ENCODE measurements at regions not wholly inside any gene's neighbourhood (a gene's known extent, or its start where the extent isn't known, plus 50 kb on each side); places are given as distances from the start of the nearest gene placed in this dataset.

DNA sequence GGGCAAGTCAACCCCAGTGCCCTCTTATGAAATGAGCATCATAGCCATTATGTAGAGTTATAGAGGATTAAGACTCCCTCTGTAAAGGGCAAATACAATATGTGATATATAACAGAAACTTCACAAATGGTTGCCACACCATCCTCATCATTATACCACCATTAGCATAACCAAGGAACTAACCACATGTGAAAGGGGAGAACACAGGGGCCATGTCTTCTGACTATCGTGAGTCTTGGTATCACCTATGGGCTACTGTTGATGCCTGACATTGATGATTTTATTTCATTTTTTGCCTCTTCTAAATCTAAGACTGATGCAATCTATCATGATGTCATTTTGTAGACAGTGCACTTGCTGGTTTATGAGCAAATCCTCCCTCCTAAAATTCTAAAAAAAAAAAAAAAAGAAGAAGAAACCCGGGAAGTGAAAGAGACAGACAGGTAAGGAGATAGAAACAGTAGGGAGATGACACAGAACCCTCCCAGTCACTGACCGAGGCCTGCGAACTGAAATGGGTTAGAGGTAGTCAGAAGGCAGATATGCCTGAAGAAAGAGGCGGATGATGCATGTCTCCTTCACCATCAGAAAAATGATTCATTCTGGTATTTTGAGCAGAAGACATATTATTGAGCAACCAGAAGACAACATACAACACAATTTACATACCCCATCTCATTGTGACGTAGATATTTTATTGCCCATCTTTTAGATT lies 266.0 kb downstream of the DMAC1 start (continued):
- TF ChIP-seq POLR2AphosphoS5 (IDR thresholded peaks at IDR 0.05; ENCODE audit: low read depth, low read length), result peak; percentile 46; the same call in 1 of the 2 replicates
- no peak for TF ChIP-seq CBX5 (IDR thresholded peaks at IDR 0.05; ENCODE audit: low read depth, low read length)
- no peak for TF ChIP-seq POU5F1 (IDR thresholded peaks at IDR 0.05; ENCODE audit: low read depth, low read length)
- TF ChIP-seq ASH2L (IDR thresholded peaks at IDR 0.05; ENCODE audit: low read length), result no peak
- TF ChIP-seq MAFK (IDR thresholded peaks at IDR 0.05; ENCODE audit: low read depth, low read length), result no peak
- TF ChIP-seq JUND (IDR thresholded peaks at IDR 0.05; ENCODE audit: low read length), result no peak
- TF ChIP-seq TBP (IDR thresholded peaks at IDR 0.05; ENCODE audit: low read depth, low read length), result 0 out of 2 replicates have a peak, but pooled peaks have one; percentile 36
- TF ChIP-seq, protein P1, sequence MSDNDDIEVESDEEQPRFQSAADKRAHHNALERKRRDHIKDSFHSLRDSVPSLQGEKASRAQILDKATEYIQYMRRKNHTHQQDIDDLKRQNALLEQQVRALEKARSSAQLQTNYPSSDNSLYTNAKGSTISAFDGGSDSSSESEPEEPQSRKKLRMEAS (IDR thresholded peaks at IDR 0.05), result no peak
- TF ChIP-seq, protein P2, sequence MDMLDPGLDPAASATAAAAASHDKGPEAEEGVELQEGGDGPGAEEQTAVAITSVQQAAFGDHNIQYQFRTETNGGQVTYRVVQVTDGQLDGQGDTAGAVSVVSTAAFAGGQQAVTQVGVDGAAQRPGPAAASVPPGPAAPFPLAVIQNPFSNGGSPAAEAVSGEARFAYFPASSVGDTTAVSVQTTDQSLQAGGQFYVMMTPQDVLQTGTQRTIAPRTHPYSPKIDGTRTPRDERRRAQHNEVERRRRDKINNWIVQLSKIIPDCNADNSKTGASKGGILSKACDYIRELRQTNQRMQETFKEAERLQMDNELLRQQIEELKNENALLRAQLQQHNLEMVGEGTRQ (IDR thresholded peaks at IDR 0.05; ENCODE audit: low read length), result no peak
- no peak for TF ChIP-seq FOSL1 (IDR thresholded peaks at IDR 0.05; ENCODE audit: insufficient read depth, low read depth, low read length)
- TF ChIP-seq RBBP5 (IDR thresholded peaks at IDR 0.05; ENCODE audit: borderline replicate concordance, low read depth, low read length), result no peak
- no peak for TF ChIP-seq KDM4A (IDR thresholded peaks at IDR 0.05; ENCODE audit: low read depth, low read length, severe bottlenecking)

All from H1 (cell line).